ENCODE measurements at regions not wholly inside any gene's neighbourhood (a gene's known extent, or its start where the extent isn't known, plus 50 kb on each side); places are given as distances from the start of the nearest gene placed in this dataset.

DNA sequence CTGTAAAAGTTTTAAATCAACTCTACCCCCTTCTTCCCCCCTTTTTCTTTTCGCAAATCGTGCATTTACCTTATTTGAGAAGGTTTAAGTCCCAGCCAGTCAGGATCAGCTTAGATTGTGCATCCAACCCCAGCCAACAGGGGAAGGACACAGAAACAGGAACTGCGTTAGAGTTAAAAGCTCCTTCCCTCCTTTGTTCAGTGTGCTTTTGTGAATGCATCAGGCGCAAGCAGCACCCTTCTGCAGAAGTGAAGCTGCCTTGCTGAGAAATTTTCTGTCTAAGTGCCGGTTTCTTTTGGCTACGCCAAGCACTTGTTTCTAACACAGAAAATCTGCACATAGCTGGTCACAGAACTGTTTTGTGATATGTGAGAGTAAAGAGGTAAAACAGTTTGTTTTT lies 56.2 kb upstream of the PRRC2C start:
- TF ChIP-seq POLR2AphosphoS5 (IDR thresholded peaks at IDR 0.05; ENCODE audit: borderline replicate concordance, low read depth, low read length) (no peak), EZH2 (IDR thresholded peaks at IDR 0.05) (no peak)
